ENCODE measurements at regions not wholly inside any gene's neighbourhood (a gene's known extent, or its start where the extent isn't known, plus 50 kb on each side); places are given as distances from the start of the nearest gene placed in this dataset.

- Histone ChIP-seq H3K9ac (ENCODE audit: insufficient read length) (no peak overlapping the region), H3K27ac (no peak overlapping the region), H3K4me3 (no peak overlapping the region), H3K9me3 (ENCODE audit: low read depth, low read length) (no peaks in the 10 kb centered on the region), H3K36me3 (ENCODE audit: insufficient read depth, low read length) (no peaks in the 10 kb centered on the region)
- TF ChIP-seq EZH2 (IDR thresholded peaks at IDR 0.05) (no peak), POLR2AphosphoS5 (IDR thresholded peaks at IDR 0.05; ENCODE audit: borderline replicate concordance, low read depth, low read length) (no peak), FOXP2 (optimal IDR thresholded peaks at IDR 0.05; ENCODE audit: control extremely low read depth, extremely low read length, insufficient read depth) (no peak)
- DNase-seq (ENCODE audit: low read depth, low spot score), result no peak
Observed at GRCh38 chr14:39977198-39977597, 545.0 kb upstream of the FBXO33 start.

GRCh38 chr14:39974036-39974435, 541.8 kb upstream of the FBXO33 start:
- Histone ChIP-seq H3K4me3 (no peak overlapping the region), H3K27ac (no peak overlapping the region), H3K9me3 (ENCODE audit: low read depth, low read length) (no peaks in the 10 kb centered on the region), H3K9ac (ENCODE audit: insufficient read length) (no peak overlapping the region), H3K36me3 (ENCODE audit: insufficient read depth, low read length) (no peaks in the 10 kb centered on the region)
- TF ChIP-seq FOXP2 (optimal IDR thresholded peaks at IDR 0.05; ENCODE audit: control extremely low read depth, extremely low read length, insufficient read depth) (no peak), POLR2AphosphoS5 (IDR thresholded peaks at IDR 0.05; ENCODE audit: borderline replicate concordance, low read depth, low read length) (no peak), EZH2 (IDR thresholded peaks at IDR 0.05) (no peak)
- no peak for DNase-seq (ENCODE audit: low read depth, low spot score)

GRCh38 chr14:39972704-39973103, 540.5 kb upstream of the FBXO33 start:
- H3K36me3 ChIP-seq (ENCODE audit: insufficient read depth, low read length), result no peaks in the 10 kb centered on the region
- DNase-seq (ENCODE audit: low read depth, low spot score), result no peak
- no peaks in the 10 kb centered on the region for H3K9me3 ChIP-seq (ENCODE audit: low read depth, low read length)
- no peak overlapping the region for H3K27ac ChIP-seq
- no peak overlapping the region for H3K4me3 ChIP-seq
- H3K9ac ChIP-seq (ENCODE audit: insufficient read length), result no peak overlapping the region
- TF ChIP-seq EZH2 (IDR thresholded peaks at IDR 0.05) (no peak), POLR2AphosphoS5 (IDR thresholded peaks at IDR 0.05; ENCODE audit: borderline replicate concordance, low read depth, low read length) (no peak), FOXP2 (optimal IDR thresholded peaks at IDR 0.05; ENCODE audit: control extremely low read depth, extremely low read length, insufficient read depth) (no peak)

GRCh38 chr14:39967885-39968284, 535.7 kb upstream of the FBXO33 start:
- no peak overlapping the region for H3K27ac ChIP-seq
- no peak overlapping the region for H3K9ac ChIP-seq (ENCODE audit: insufficient read length)
- no peaks in the 10 kb centered on the region for H3K9me3 ChIP-seq (ENCODE audit: low read depth, low read length)
- H3K36me3 ChIP-seq (ENCODE audit: insufficient read depth, low read length), result no peaks in the 10 kb centered on the region
- no peak for DNase-seq (ENCODE audit: low read depth, low spot score)
- no peak overlapping the region for H3K4me3 ChIP-seq
- TF ChIP-seq EZH2 (IDR thresholded peaks at IDR 0.05) (no peak), FOXP2 (optimal IDR thresholded peaks at IDR 0.05; ENCODE audit: control extremely low read depth, extremely low read length, insufficient read depth) (no peak), POLR2AphosphoS5 (IDR thresholded peaks at IDR 0.05; ENCODE audit: borderline replicate concordance, low read depth, low read length) (no peak)

GRCh38 chr14:39957987-39958386, 525.8 kb upstream of the FBXO33 start:
- no peak for TF ChIP-seq POLR2AphosphoS5 (IDR thresholded peaks at IDR 0.05; ENCODE audit: borderline replicate concordance, low read depth, low read length)
- TF ChIP-seq FOXP2 (optimal IDR thresholded peaks at IDR 0.05; ENCODE audit: control extremely low read depth, extremely low read length, insufficient read depth), result no peak
- no peak for TF ChIP-seq EZH2 (IDR thresholded peaks at IDR 0.05)
- Histone ChIP-seq H3K36me3 (ENCODE audit: insufficient read depth, low read length) (no peaks in the 10 kb centered on the region), H3K4me3 (no peak overlapping the region), H3K9ac (ENCODE audit: insufficient read length) (no peak overlapping the region), H3K9me3 (ENCODE audit: low read depth, low read length) (no peaks in the 10 kb centered on the region), H3K27ac (no peak overlapping the region)
- no peak for DNase-seq (ENCODE audit: low read depth, low spot score)

GRCh38 chr14:39957290-39957689, 525.1 kb upstream of the FBXO33 start:
- H3K27ac ChIP-seq, result no peak overlapping the region
- no peak for DNase-seq (ENCODE audit: low read depth, low spot score)
- no peak overlapping the region for H3K4me3 ChIP-seq
- no peaks in the 10 kb centered on the region for H3K36me3 ChIP-seq (ENCODE audit: insufficient read depth, low read length)
- TF ChIP-seq EZH2 (IDR thresholded peaks at IDR 0.05), result no peak
- no peak for TF ChIP-seq POLR2AphosphoS5 (IDR thresholded peaks at IDR 0.05; ENCODE audit: borderline replicate concordance, low read depth, low read length)
- TF ChIP-seq FOXP2 (optimal IDR thresholded peaks at IDR 0.05; ENCODE audit: control extremely low read depth, extremely low read length, insufficient read depth), result no peak
- H3K9me3 ChIP-seq (ENCODE audit: low read depth, low read length), result no peaks in the 10 kb centered on the region
- H3K9ac ChIP-seq (ENCODE audit: insufficient read length), result no peak overlapping the region

GRCh38 chr14:39956372-39956771, 524.1 kb upstream of the FBXO33 start:
- Histone ChIP-seq H3K4me3 (no peak overlapping the region), H3K36me3 (ENCODE audit: insufficient read depth, low read length) (no peaks in the 10 kb centered on the region)
- DNase-seq (ENCODE audit: low read depth, low spot score), result peak; percentile 22

GRCh38 chr14:39948235-39948634, 516.0 kb upstream of the FBXO33 start:
- TF ChIP-seq POLR2AphosphoS5 (IDR thresholded peaks at IDR 0.05; ENCODE audit: borderline replicate concordance, low read depth, low read length), result no peak
- TF ChIP-seq FOXP2 (optimal IDR thresholded peaks at IDR 0.05; ENCODE audit: control extremely low read depth, extremely low read length, insufficient read depth), result no peak
- no peak for TF ChIP-seq EZH2 (IDR thresholded peaks at IDR 0.05)
- no peaks in the 10 kb centered on the region for H3K36me3 ChIP-seq (ENCODE audit: insufficient read depth, low read length)
- no peak overlapping the region for H3K4me3 ChIP-seq
- H3K27ac ChIP-seq, result no peak overlapping the region
- H3K9ac ChIP-seq (ENCODE audit: insufficient read length), result no peak overlapping the region
- no peaks in the 10 kb centered on the region for H3K9me3 ChIP-seq (ENCODE audit: low read depth, low read length)
- no peak for DNase-seq (ENCODE audit: low read depth, low spot score)

More at GRCh38 chr14:39956372-39956771, 524.1 kb upstream of the FBXO33 start:
- Histone ChIP-seq H3K27ac (no peak overlapping the region), H3K9ac (ENCODE audit: insufficient read length) (no peak overlapping the region), H3K9me3 (ENCODE audit: low read depth, low read length) (no peaks in the 10 kb centered on the region)
- TF ChIP-seq POLR2AphosphoS5 (IDR thresholded peaks at IDR 0.05; ENCODE audit: borderline replicate concordance, low read depth, low read length) (no peak), EZH2 (IDR thresholded peaks at IDR 0.05) (no peak), FOXP2 (optimal IDR thresholded peaks at IDR 0.05; ENCODE audit: control extremely low read depth, extremely low read length, insufficient read depth) (no peak)

GRCh38 chr14:39946807-39947206, 514.6 kb upstream of the FBXO33 start:
- Histone ChIP-seq H3K4me3 (no peak overlapping the region), H3K9me3 (ENCODE audit: low read depth, low read length) (no peaks in the 10 kb centered on the region), H3K9ac (ENCODE audit: insufficient read length) (no peak overlapping the region), H3K36me3 (ENCODE audit: insufficient read depth, low read length) (no peaks in the 10 kb centered on the region), H3K27ac (no peak overlapping the region)
- TF ChIP-seq POLR2AphosphoS5 (IDR thresholded peaks at IDR 0.05; ENCODE audit: borderline replicate concordance, low read depth, low read length) (no peak), EZH2 (IDR thresholded peaks at IDR 0.05) (no peak), FOXP2 (optimal IDR thresholded peaks at IDR 0.05; ENCODE audit: control extremely low read depth, extremely low read length, insufficient read depth) (no peak)
- no peak for DNase-seq (ENCODE audit: low read depth, low spot score)
